LoVo (cell line): ENCODE measurements at regions not wholly inside any gene's neighbourhood (a gene's known extent, or its start where the extent isn't known, plus 50 kb on each side); places are given as distances from the start of the nearest gene placed in this dataset.
"Not testable (repeated sequence)": the region's sequence is repeated elsewhere in the genome, so short reads cannot be mapped to it uniquely, and the experiment has no call there.

Experiments
- DNase-seq: peaks from one replicate; pipeline ENCODE4 v3.0.0-alpha.2; 2016; ENCODE audit warnings: low spot score

DNA sequence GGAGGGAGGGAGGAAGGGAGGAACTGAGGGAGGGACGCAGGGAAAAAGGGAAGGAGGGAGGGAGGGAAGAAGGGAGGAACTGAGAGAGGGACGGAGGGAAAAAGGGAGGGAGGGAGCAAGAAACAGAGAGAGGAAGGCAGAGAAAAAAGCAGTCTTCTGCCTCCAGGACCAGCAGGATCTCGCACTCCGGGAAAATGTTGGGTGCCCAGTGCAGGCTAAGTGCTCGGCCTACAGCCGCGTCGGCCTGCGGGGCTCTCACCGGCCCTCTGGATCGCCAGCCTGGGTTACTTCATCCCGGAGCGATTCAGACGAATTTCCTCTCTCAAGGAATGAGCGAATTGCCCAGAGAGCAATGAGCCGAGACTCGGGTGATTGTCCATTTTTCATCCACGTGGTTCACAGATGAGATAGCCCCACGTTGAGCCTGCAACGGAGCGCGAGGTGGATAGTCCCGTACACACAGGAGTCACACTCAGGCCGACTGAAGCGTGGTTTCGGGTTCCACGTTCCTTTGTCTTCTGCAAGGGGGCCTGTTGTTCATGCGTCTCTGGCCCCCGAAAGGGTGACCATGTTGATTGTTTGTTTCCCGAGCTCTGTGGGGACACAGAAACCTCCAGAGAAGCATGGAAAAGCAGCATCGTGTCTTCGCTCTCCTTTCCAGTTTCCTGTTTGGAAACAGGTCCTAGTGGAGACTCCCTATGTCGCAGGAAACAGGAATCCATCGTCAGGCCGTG is 1937.1 kb upstream of the DEFB115 start:
- not testable (repeated sequence) for DNase-seq

DNA sequence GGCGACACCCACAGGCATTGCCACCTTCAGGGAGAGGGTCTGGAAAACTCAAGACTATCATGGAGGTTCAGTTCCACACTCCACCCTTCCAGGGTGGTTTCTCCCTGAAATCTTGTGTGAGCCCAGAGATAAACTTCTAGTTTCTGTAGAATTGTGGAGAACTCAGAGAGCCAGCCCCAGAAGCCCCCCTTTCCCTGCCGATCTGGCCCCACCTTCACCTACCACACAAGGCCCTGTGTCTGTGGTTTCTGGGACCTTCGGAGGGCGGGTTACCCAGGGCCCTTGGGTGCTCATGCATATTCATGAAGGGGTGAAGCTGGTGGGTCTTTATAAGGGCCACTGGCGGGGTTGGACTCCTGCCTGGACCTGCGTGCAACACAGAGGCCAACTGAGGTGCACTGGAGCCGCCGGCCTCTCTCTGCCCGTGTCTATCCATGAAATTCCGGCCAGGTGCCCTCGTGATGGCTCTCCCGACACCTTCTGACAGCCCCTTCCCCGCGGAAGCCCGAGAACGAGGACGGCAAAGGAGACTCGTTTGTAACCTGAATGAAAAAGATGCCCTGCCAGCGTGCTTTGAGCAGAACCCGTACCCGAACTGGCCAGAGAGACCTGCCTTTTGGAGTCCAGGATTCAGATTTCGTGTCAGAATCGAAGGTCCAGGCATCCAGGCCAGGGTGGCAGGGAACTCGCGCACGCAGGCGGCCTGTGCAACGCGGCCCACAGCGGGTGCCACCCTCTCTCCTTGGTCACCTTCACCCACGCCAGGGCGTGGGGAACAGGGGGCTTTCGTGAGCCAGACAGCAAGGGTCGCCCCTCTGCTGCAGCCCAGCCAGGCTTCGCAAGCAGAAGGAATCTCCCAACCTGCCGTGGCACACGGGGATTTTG is 1933.6 kb upstream of the DEFB115 start:
- DNase-seq: not testable (repeated sequence)

DNA sequence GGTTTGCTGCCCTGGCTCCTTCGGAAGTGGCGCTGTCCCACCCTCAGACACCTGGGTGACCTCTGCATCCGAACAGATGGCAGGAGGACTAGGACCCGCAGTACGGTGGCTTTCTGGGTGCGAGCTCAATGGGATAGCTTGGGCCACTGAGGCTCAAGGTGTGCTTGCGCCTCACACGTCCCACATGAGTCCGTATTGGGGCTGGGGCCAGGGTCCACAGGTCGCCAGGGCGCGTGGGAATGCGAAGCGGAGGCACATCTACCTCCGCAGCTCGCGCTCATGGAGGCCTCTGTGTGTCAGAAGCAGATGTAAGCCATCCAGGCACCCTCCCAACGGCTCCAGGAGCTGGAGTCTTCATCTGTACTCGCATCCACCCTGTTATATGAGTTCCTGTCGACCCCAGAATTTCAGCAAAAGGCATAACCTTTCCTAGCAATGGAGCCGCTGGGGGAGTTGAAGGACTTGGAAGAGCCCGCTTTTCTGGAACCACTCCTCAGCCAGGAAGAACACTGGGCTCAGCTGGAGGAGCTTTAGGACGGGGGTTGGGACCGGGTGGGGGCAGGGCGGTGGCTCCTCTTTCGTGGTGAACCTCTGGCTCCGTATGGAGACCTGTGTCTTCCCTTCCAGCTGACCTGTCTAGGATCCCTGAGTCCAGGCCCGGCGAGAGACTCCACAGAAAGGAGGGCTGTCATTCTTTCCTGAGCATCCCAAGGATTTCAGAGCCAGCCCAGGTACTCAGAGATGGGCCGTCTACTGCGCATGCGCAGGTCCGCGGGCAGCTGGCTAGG is 1932.8 kb upstream of the DEFB115 start:
- not testable (repeated sequence) for DNase-seq

DNA sequence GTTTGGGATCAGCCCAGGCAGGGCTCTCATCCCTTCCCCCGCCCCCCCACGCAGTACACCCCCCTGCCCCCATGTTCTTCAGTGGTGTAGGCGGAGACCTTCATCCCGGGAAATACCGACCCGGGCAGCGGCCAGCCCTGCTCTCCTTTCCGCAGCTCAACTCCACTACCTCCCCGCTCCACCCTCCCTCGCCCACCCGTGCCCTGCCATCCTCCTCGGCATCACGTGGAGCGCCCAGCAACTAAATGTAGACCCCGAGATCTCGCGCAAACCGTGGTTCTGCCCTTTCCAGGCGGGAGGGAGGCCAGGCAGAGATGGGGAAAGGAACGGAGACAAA is 1932.2 kb upstream of the DEFB115 start:
- DNase-seq: no peak

DNA sequence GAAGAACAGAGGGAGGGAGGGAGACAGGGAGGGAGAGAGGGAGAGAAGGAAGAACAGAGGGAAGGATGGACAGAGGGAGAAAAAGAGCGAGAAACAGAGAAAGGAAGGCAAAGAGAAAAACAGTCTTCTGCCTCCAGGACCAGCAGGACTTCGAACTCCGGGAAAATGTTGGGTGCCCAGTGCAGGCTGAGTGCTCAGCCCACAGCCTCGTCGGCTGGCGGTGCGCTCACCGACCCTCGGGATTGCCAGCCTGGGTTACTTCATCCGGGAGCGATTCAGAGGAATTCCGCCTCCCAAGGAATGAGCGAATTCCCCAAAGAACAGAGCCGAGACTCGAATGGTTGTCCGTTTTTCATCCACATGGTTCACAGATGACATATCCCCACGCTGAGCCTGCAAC is 1931.7 kb upstream of the DEFB115 start:
- DNase-seq: not testable (repeated sequence)

DNA sequence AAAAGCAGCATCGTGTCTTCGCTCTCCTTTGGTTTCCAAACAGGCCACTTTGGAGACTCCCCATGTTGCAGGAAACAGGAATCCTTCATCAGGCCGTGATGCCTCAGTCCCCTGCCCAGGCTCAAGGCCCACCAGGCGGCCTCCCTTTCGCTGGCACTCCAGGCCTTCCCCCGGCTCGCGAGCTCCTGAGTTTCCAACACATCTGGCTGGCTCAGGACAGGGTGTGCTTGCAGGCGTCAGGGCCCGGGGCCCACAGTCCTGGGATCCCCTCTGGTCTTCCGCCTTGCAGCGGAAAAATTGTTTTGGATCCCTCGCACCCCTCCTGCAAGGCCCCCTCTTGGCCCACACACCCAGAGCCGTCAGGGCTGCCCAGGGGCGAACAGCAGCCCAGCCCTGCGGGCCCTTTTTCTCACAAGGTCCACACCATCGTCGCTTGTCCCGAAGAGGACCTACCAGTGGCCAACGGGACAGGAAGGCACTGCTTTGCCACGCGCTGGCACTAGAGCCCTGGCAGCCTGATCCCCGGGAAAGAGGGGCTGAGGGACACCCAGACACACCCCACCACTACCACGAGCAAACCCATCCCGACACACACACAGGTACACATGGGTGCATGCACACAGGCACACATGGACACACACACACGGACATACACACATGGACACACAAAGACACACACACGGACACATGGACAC is 1930.9 kb upstream of the DEFB115 start:
- DNase-seq: no peak

DNA sequence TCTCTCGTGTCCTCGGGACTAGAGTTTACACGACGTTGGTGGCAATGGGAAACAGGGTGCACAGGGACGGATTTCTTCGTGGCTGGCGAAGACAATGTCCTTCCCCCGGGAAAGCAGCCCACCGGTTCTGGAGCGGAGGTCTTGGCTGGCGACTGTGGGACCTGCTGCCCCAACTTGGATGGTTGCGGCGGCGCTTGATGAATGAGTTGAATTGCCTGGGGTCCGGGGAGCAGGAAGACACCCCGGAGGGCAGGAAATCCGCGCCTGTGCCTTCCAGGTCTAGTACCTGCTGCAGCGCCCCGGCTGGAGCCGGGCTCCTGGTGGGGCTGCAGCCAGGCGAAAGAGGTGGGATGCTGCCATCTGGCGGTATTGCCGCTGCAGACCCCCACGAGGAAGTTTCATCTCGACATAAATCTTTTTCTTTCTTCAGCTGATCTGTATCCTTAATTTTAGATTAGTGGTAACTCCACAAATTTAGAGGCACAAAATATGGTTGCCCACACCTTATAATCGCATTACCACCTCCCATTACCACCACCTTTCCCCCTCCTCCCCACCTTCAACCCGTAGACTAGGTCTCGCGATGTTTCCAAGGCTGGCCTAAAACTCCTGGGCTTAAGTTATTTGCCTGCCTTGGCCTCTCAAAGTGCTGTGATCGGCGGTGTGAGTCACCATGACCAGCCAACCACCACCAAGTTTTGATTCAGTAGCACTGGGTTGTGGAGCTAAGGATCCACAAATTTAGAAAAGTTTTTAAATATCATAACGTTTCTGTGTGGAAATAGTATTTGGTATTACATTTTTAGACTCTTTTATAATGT is 1929.7 kb upstream of the DEFB115 start:
- DNase-seq: not testable (repeated sequence)

DNA sequence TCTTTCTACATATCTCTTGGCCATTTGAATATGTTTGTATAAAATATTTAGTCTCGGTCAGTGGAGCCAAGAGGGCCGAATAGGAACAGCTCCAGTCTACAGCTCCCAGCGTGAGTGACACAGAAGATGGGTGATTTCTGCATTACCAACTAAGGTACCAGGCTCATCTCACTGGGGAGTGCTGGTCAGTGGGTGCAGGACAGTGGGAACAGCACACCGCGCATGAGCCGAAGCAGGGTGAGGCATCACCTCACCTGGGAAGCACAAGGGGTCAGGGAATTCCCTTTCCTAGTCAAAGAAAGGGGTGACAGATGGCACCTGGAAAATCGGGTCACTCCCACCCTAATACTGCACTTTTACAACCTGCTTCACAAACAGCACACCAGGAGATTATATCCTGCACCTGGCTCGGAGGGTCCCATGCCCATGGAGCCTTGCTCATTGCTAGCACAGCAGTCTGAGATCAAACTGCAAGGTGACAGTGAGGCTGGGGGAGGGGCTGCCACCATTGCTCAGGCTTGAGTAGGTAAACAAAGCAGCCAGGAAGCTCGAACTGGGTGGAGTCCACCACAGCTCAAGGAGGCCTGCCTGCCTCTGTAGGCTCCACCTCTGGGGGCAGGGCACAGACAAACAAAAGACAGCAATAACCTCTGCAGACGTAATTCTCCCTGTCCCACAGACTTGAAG is 1926.9 kb upstream of the DEFB115 start:
- not testable (repeated sequence) for DNase-seq

DNA sequence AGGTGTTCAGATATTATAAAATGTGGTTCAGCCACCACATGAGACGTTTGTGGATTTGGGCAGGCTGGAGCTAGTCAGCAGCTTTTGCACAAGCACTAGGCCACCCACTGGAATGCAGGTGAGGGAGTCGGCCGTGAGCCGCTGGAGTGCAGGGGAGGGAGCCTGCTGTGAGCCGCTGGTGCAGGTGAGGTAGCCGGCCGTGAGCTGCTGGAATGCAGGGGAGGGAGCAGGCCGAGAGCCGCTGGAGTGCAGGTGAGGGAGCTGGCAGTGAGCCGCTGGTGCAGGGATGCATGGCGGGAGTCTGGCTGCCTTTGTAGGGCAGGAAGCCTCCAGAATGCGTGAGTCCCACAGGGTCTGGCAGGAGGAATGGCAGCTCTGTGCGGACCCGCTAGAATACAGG is 1907.6 kb upstream of the DEFB115 start:
- no peak for DNase-seq

DNA sequence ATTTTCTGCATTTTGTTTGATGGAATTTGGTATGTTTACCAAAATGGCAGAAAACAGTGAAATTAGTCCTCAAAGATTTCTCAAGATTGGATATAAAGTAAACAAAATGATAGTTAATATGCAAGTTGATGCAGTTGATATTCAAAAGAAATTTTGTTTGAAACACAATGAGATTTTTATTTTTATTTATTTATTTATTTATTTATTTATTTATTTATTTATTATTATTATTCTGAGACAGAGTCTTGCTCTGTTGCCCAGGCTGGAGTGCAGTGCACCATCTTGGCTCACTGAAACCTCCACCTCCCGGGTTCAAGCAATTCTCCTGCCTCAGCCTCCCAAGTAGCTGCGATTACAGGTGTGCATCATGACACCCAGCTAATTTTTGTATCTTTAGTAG is 1881.5 kb upstream of the DEFB115 start:
- not testable (repeated sequence) for DNase-seq

DNA sequence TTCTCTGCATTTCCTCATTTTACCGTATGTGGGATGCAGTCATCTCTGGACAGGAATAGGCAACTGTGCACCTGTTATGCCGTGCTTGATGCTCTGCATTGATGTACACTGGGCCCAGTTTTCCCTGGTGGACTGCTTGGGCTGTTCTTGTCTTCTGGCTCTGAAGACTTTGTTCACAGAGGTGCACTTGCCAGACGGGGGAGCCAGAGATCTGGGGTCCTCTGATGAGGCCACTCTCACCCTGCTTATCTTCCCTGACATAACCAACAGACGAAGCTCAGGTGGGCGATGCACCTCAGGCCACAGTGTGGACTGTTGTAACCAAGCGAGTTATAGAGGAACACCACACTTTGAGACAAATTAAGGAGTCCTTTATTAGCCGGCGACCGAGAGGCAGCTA is 1864.6 kb upstream of the DEFB115 start:
- DNase-seq: not testable (repeated sequence)

DNA sequence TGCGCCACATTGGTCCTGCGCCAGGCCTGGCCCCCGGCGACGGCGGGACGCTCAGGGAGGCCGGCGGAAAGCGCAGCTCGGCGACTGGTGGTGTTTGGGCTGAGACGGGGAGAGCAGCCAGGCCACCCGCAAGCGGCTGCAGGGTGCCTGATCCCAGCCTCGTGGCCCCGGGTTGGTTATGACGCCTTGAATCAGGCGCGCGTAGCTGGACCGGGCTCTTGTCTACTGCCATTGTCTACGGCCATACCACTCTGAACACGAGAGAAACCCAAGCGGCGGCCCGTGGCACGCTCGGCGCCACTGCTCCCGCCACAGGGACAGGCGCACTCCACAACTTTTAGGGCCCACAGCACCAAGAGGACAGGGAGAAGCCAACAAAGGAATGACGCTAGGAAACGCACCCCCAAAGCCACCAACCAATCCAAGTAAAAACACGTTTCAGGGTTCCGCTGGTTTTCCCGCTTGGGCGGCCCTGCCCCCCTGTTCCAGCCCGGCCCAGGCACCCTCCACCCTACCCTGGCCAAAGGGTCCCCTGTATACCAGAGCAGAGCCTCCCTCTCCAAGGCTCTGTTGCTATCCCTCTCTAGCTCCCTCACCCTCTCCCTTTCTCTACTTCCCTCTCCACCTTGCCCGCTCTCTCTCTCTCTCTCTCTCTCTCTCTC is 1849.3 kb upstream of the DEFB115 start:
- DNase-seq: no peak

DNA sequence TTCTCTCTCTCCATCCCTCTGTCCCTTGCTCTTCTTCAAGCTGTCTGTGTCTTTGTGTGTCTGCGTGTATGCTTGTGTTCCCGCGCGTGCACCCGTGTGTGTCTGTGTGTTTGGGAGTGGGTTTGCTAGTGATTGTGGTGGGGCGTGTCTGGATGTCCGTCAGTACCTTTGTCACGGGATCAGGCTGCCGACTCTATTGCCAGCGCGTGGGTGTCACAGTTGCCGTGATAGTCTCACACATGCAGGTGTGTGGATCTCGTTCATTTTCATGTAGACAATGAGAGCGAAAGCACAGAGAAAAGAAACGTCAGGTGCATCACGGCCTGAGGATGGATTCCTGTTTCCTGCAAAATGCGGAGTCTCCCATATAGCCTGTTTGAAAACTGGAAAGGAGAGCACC is 1848.8 kb upstream of the DEFB115 start:
- not testable (repeated sequence) for DNase-seq

DNA sequence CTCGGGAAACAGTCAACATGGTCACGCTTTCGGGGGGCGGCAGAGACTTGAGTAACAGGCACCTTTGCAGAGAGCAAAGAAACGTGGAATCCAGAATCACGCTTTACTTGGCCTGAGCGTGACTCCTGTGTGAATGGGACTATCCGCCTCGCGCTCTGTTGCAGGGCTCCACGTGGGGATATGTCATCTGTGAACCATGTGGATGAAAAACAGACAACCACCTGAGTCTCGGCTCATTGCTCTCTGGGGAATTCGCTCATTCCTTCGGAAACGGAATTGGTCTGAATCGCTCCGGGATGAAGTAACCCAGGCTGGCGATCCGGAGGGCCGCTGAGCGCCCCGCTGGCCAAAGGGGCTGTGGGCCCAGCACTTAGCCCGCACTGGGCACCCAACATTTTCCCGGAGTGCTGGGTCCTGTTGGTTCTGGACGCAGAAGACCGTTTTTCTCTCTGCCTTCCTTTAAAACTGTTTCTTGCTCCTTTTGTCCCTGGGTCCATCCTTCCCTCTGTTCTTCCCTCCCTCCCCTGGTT is 1848.2 kb upstream of the DEFB115 start:
- DNase-seq: not testable (repeated sequence)

DNA sequence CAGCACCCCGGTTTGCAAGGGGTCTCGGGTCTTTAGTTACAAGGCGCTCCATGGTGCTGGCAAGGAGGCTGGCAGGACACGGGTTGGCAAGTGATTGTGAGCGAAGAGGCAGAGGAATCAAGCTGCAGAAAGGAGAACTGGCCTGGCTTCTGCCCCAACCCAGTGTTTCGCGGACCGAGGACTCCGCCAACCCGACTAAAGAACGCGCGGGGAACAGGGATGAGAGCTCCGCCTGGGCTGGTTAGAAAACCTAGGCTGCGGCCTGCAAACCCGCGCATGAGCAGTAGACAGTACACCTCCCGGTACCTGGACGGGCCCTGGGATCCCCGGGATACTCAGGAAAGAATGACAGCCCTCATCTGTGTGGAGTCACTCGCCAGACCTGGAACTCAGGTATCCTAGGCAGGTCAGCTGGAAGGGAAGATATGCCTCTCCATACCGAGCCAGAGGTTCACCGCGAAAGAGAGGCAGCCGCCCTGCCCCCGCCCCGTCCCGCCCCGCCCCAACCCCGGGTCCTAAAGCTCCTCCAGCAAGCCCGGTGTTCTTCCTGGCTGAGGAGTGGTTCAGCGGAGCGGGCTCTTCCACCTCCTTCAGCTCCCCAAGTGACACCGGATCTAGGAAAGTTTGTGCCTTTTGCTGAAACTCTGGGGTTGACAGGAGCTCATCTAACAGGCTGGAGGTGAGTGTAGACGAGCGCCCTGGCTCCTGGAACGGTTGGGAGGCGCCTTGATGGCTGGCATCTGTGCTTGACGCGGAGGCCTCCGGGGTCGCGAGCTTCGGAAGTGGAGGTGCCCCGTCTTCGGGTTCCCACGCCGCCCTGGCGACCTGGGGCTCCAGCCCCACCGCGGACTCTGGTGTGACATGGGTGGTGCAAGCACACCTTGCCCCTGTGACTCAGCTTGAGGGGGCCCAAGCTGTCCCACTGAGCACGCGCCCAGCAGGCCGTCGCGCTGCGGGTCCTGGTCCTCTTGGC is 1847.3 kb upstream of the DEFB115 start:
- no peak for DNase-seq

DNA sequence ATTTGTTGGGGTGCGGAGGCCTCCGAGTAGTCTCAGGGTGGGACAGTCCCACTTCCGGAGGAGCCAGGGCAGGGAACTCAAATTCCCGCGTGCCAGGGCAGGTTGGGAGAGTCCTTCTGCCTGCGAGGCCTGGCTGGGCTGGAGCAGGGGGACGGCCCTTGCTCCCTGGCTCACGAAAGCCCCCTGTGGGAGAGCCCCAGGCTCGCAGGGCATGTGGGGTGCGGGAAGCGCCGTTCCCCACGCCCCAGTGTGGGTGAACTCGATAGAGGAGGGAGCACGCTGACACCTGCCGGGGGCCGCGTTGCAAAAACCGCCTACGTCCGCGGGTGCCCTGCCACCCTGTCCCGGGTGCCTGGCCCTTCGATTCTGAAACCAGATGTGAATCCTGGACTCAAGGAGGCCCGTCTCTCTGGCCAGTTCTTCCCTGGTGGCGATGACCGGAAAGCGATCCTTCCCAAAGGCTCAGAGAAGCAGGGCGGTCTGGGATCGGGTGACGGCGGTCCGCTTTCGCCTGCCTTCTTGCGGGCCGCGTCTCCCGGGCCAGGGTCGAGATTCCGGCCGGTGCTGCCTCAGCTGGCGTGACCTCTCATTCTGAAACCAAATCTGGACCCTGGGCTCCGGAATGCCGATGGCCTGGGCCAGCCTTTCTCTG is 1846.5 kb upstream of the DEFB115 start:
- no peak for DNase-seq

DNA sequence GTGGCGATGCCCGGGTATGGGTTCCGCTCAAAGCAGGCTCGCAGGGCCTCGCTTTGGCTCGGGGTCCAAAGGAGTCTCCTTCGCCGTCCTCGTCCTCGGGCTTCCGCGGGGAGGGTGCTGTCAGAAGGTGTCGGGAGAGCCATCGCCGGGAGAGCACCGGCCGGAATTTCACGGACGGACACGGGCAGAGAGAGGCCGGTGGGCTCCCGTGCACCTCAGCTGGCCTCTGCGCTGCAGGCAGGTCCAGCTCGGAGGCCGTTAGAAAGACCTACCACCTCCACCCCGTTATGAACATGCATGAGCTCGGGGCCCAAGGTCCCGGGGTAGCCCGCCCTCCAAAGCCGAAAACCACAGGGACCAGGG is 1846.0 kb upstream of the DEFB115 start:
- DNase-seq: not testable (repeated sequence)

DNA sequence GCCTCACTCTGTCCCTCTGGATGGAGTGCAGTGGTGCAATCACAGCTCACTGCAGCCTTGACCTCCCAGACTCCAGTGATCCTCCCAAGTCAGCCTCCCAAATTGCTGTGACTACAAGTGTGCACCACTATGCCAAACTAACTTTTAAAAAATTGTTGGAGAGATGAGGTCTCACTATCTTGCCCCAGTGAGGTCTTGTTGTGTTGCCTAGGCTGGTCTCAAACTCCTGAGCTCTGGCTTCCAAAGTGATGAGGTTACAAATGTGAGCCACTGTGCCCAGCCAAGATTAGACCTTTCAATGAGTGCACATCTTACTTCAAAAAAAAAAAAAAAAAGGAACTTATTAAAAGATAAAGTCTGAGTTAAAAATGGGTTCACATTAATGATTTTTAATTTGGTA is 1838.1 kb upstream of the DEFB115 start:
- no peak for DNase-seq
